ENCODE measurements at regions not wholly inside any gene's neighbourhood (a gene's known extent, or its start where the extent isn't known, plus 50 kb on each side); places are given as distances from the start of the nearest gene placed in this dataset.

- TF ChIP-seq RXRA (IDR thresholded peaks at IDR 0.05; ENCODE audit: borderline replicate concordance, low read depth) (no peak), REST (IDR thresholded peaks at IDR 0.05; ENCODE audit: low read depth, low read length) (no peak), TCF12 (IDR thresholded peaks at IDR 0.05) (no peak)
Observed at GRCh38 chr9:129427149-129427548, 193.8 kb downstream of the C9orf50 start.
